Neural crest cell (in vitro differentiated cells): ENCODE measurements at regions not wholly inside any gene's neighbourhood (a gene's known extent, or its start where the extent isn't known, plus 50 kb on each side); places are given as distances from the start of the nearest gene placed in this dataset.
"Not testable (repeated sequence)": the region's sequence is repeated elsewhere in the genome, so short reads cannot be mapped to it uniquely, and the experiment has no call there.

Experiments
- DNase-seq: peaks from one replicate; pipeline ENCODE4 v3.0.0; 2021; ENCODE audit warnings: low read depth, mixed read lengths, low spot score
- H3K27ac Mint-ChIP-seq: one replicate; pipeline ENCODE4 v1.8.0; 2021; ENCODE audit warnings: mild to moderate bottlenecking, mixed read lengths; ENCODE audit not compliant: unreplicated experiment
- H3K27me3 Mint-ChIP-seq: 2 replicates; pipeline ENCODE4 v1.8.0; 2021; ENCODE audit warnings: low read depth, mild to moderate bottlenecking, mixed read lengths
- H3K36me3 Mint-ChIP-seq: 2 replicates; pipeline ENCODE4 v1.8.0; 2021; ENCODE audit warnings: low read depth, mild to moderate bottlenecking, mixed read lengths
- H3K4me1 Mint-ChIP-seq: 2 replicates; pipeline ENCODE4 v1.8.0; 2021; ENCODE audit warnings: mixed read lengths
- H3K4me3 Mint-ChIP-seq: one replicate; pipeline ENCODE4 v1.8.0; 2021; ENCODE audit warnings: mild to moderate bottlenecking, mixed read lengths
- H3K9me3 Mint-ChIP-seq: 2 replicates; pipeline ENCODE4 v1.8.0; 2021; ENCODE audit warnings: mixed read lengths
- CTCF ChIP-seq: fragments of 200-600 bp; sonication (generic); conservative IDR thresholded peaks from 2 replicates; pipeline ENCODE4 v1.5.0; 2021; ENCODE audit warnings: antibody characterized with exemption, mild to moderate bottlenecking

- no peaks in the 10 kb centered on the region for H3K27me3 Mint-ChIP-seq
- H3K27ac Mint-ChIP-seq = no peak overlapping the region
- H3K9me3 Mint-ChIP-seq = no peaks in the 10 kb centered on the region
- no peaks in the 10 kb centered on the region for H3K4me1 Mint-ChIP-seq
- TF ChIP-seq CTCF = no peak
- H3K36me3 Mint-ChIP-seq = no peaks in the 10 kb centered on the region
- H3K4me3 Mint-ChIP-seq = no peak overlapping the region
- DNase-seq = no peak
These were observed 185.8 kb upstream of the GPRIN3 start for GRCh38 chr4:89493367-89493766.

- no peak overlapping the region for H3K27ac Mint-ChIP-seq
- H3K36me3 Mint-ChIP-seq = no peaks in the 10 kb centered on the region
- no peaks in the 10 kb centered on the region for H3K27me3 Mint-ChIP-seq
- H3K4me3 Mint-ChIP-seq = no peak overlapping the region
- no peak for DNase-seq
- TF ChIP-seq CTCF = no peak
- H3K4me1 Mint-ChIP-seq = no peaks in the 10 kb centered on the region
- H3K9me3 Mint-ChIP-seq = no peaks in the 10 kb centered on the region
These were observed 185.0 kb upstream of the GPRIN3 start for GRCh38 chr4:89492581-89493071.

GRCh38 chr4:89491761-89492160 lies 184.2 kb upstream of the GPRIN3 start:
- DNase-seq = no peak
- H3K9me3 Mint-ChIP-seq = no peaks in the 10 kb centered on the region
- no peak overlapping the region for H3K4me3 Mint-ChIP-seq
- H3K36me3 Mint-ChIP-seq = no peaks in the 10 kb centered on the region
- no peaks in the 10 kb centered on the region for H3K27me3 Mint-ChIP-seq
- no peak for TF ChIP-seq CTCF
- H3K27ac Mint-ChIP-seq = no peak overlapping the region
- H3K4me1 Mint-ChIP-seq = no peaks in the 10 kb centered on the region

- H3K4me1 Mint-ChIP-seq, H3K27me3 Mint-ChIP-seq, H3K9me3 Mint-ChIP-seq, H3K27ac Mint-ChIP-seq, H3K4me3 Mint-ChIP-seq, H3K36me3 Mint-ChIP-seq, DNase-seq: not testable (repeated sequence)
These were observed 182.4 kb upstream of the GPRIN3 start for GRCh38 chr4:89489921-89490431.

- Mint-ChIP-seq H3K4me1 (no peaks in the 10 kb centered on the region), H3K27me3 (no peaks in the 10 kb centered on the region), H3K4me3 (no peak overlapping the region), H3K36me3 (no peaks in the 10 kb centered on the region), H3K9me3 (no peaks in the 10 kb centered on the region), H3K27ac (no peak overlapping the region)
- no peak for TF ChIP-seq CTCF
- DNase-seq = no peak
These were observed 181.8 kb upstream of the GPRIN3 start for GRCh38 chr4:89489338-89489771.

GRCh38 chr4:89488736-89489135 lies 181.1 kb upstream of the GPRIN3 start:
- H3K9me3 Mint-ChIP-seq = no peaks in the 10 kb centered on the region
- no peak overlapping the region for H3K4me3 Mint-ChIP-seq
- H3K4me1 Mint-ChIP-seq = no peaks in the 10 kb centered on the region
- H3K36me3 Mint-ChIP-seq = no peaks in the 10 kb centered on the region
- H3K27me3 Mint-ChIP-seq = no peaks in the 10 kb centered on the region
- DNase-seq = no peak
- H3K27ac Mint-ChIP-seq = no peak overlapping the region
- no peak for TF ChIP-seq CTCF
